B cell (primary cell): ENCODE measurements at regions not wholly inside any gene's neighbourhood (a gene's known extent, or its start where the extent isn't known, plus 50 kb on each side); places are given as distances from the start of the nearest gene placed in this dataset.

Experiments used
- CTCF ChIP-seq: fragments of 200-600 bp; IDR thresholded peaks from one replicate; pipeline ENCODE4 v1.8.0; 2022; ENCODE audit warnings: antibody characterized with exemption, mild to moderate bottlenecking
- EZH2 ChIP-seq: IDR thresholded peaks from 2 replicates; pipeline ENCODE4 v1.6.1; 2012; ENCODE audit warnings: borderline replicate concordance, low read depth, mild to moderate bottlenecking, moderate library complexity, low read length; ENCODE audit not compliant: insufficient read depth, poor library complexity, severe bottlenecking

- no peak for TF ChIP-seq CTCF
- TF ChIP-seq EZH2: no peak
These were observed 179.9 kb upstream of the NR3C1 start for GRCh38 chr5:143583409-143583808.
